Neural progenitor cell (in vitro differentiated cells): ENCODE measurements at regions not wholly inside any gene's neighbourhood (a gene's known extent, or its start where the extent isn't known, plus 50 kb on each side); places are given as distances from the start of the nearest gene placed in this dataset.

Experiments used
- CTCF ChIP-seq: fragments of 200-600 bp; sonication (generic); IDR thresholded peaks from 2 replicates; pipeline ENCODE4 v1.5.1; 2017; ENCODE audit warnings: antibody characterized with exemption, mild to moderate bottlenecking
- EZH2 ChIP-seq: fragments of 200-600 bp; sonication (generic); IDR thresholded peaks from 2 replicates; pipeline ENCODE4 v1.6.1; 2017; ENCODE audit warnings: antibody characterized with exemption, mild to moderate bottlenecking, moderate library complexity
- EZH2phosphoT487 ChIP-seq: fragments of 200-600 bp; sonication (generic); IDR thresholded peaks from 2 replicates; pipeline ENCODE4 v1.6.1; 2017; ENCODE audit warnings: antibody characterized with exemption

DNA sequence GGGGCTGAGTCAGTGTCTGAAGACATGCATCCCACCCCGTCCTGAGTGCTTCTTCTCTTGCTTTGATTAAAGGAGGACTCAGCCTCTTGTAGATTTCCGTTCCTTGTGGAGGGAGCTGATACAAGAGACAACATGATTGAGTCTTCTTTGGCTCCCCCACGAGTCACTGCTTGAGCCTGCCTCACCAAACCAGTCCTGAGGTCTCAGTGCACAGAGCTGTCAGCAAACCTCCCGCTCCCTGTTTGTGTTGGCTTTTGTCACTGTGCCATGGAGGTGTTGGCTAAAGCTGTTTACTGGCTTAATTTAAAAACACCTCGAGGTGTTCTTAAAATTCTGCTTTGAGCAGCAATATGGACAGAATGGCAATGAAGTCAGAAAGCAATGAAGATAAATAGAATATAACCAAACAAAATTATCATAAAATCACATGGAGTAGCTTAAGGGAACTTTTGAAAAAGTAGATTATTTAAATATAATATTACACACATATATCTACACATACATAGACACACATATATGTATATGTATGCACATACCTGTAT lies 234.1 kb upstream of the ANKRD55 start:
- TF ChIP-seq CTCF (no peak), EZH2 (no peak), EZH2phosphoT487 (no peak)
